Neural cell (in vitro differentiated cells): ENCODE measurements at regions not wholly inside any gene's neighbourhood (a gene's known extent, or its start where the extent isn't known, plus 50 kb on each side); places are given as distances from the start of the nearest gene placed in this dataset.

ENCODE experiments used
- H2AFZ ChIP-seq: fragments of 200-600, 300-800 bp; sonication (generic), shearing (Covaris generic); 2 replicates; pipeline ENCODE4 v1.6.0; 2014; ENCODE audit warnings: low read depth, mild to moderate bottlenecking, antibody characterized with exemption, low read length, moderate library complexity
- H3F3A ChIP-seq: fragments of 200-600 bp; shearing (Covaris generic); 2 replicates; pipeline ENCODE4 v1.6.1; 2016; ENCODE audit warnings: mild to moderate bottlenecking, moderate library complexity, mixed read lengths, antibody characterized with exemption, low read length; ENCODE audit not compliant: insufficient read depth, poor library complexity, severe bottlenecking
- H3K27ac ChIP-seq: fragments of 200-600, 300-800 bp; sonication (generic), shearing (Covaris generic); 2 replicates; pipeline ENCODE4 v1.5.1; 2014; ENCODE audit warnings: mild to moderate bottlenecking, low read length, moderate library complexity
- H3K27me3 ChIP-seq: fragments of 300-800, 200-600 bp; sonication (generic), shearing (Covaris generic); 2 replicates; pipeline ENCODE4 v1.6.0; 2014; ENCODE audit warnings: mild to moderate bottlenecking, low read depth, low read length, moderate library complexity; ENCODE audit not compliant: insufficient read depth
- H3K36me3 ChIP-seq: fragments of 300-800, 200-600 bp; sonication (generic), shearing (Covaris generic); 2 replicates; pipeline ENCODE4 v1.5.1; 2014; ENCODE audit warnings: mild to moderate bottlenecking, antibody characterized with exemption, low read length, moderate library complexity; ENCODE audit not compliant: insufficient read depth
- H3K4me2 ChIP-seq: fragments of 300-800, 200-600 bp; sonication (generic), shearing (Covaris generic); 2 replicates; pipeline ENCODE4 v1.6.0; 2014; ENCODE audit warnings: mild to moderate bottlenecking, low read length
- H3K4me3 ChIP-seq: fragments of 300-800, 200-600 bp; sonication (generic), shearing (Covaris generic); 2 replicates; pipeline ENCODE4 v1.5.1; 2014; ENCODE audit warnings: mild to moderate bottlenecking, low read length, moderate library complexity
- H3K79me2 ChIP-seq: fragments of 200-600 bp; shearing (Covaris generic); replicated peaks from 2 replicates; pipeline ENCODE4 v1.6.0; 2014; ENCODE audit warnings: mild to moderate bottlenecking, low read length, moderate library complexity; ENCODE audit not compliant: insufficient read depth
- H3K9ac ChIP-seq: fragments of 300-800, 200-600 bp; sonication (generic), shearing (Covaris generic); 2 replicates; pipeline ENCODE4 v1.6.1; 2016; ENCODE audit warnings: mild to moderate bottlenecking, low read length, mixed read lengths
- H3K9me2 ChIP-seq: fragments of 200-600 bp; shearing (Covaris generic); 2 replicates; pipeline ENCODE4 v1.6.1; 2016; ENCODE audit warnings: mild to moderate bottlenecking, low read length, mixed read lengths; ENCODE audit not compliant: insufficient read depth
- H3K9me3 ChIP-seq: fragments of 200-600, 300-800 bp; sonication (generic), shearing (Covaris generic); 2 replicates; pipeline ENCODE4 v1.6.1; 2016; ENCODE audit warnings: mild to moderate bottlenecking, mixed run types, low read length, moderate library complexity, mixed read lengths
- H4K20me1 ChIP-seq: fragments of 200-600 bp; shearing (Covaris generic); 2 replicates; pipeline ENCODE4 v1.6.1; 2016; ENCODE audit warnings: mild to moderate bottlenecking, mixed run types; ENCODE audit not compliant: insufficient read depth
- EP300 ChIP-seq: fragments of 450-650 bp; conservative IDR thresholded peaks from 2 replicates; pipeline ENCODE4 v1.6.1; 2014; ENCODE audit warnings: antibody characterized with exemption, mild to moderate bottlenecking, moderate library complexity; ENCODE audit not compliant: poor library complexity, severe bottlenecking
- EZH2 ChIP-seq: fragments of 200-600, 300-800 bp; shearing (Covaris generic), sonication (generic); IDR thresholded peaks from 2 replicates; pipeline ENCODE4 v1.6.1; 2014; ENCODE audit warnings: antibody characterized with exemption, low read length, borderline replicate concordance, mild to moderate bottlenecking; ENCODE audit not compliant: insufficient read depth, poor library complexity, severe bottlenecking
- MXI1 ChIP-seq: fragments of 450-650 bp; conservative IDR thresholded peaks from 2 replicates; pipeline ENCODE4 v1.6.1; 2014; ENCODE audit warnings: antibody characterized with exemption, mild to moderate bottlenecking; ENCODE audit not compliant: poor library complexity, severe bottlenecking
- POLR2AphosphoS5 ChIP-seq: IDR thresholded peaks from 2 replicates; pipeline ENCODE4 v1.6.1; 2012
- RAD21 ChIP-seq: fragments of 450-650 bp; conservative IDR thresholded peaks from 2 replicates; pipeline ENCODE4 v1.6.1; 2014; ENCODE audit warnings: antibody characterized with exemption, mild to moderate bottlenecking, moderate library complexity
- TAF1 ChIP-seq: IDR thresholded peaks from 2 replicates; pipeline ENCODE4 v1.6.1; 2012; ENCODE audit warnings: low read depth
- TF ChIP-seq, protein P1 (sequence below): IDR thresholded peaks from 2 replicates; pipeline ENCODE4 v1.6.1; 2012; ENCODE audit warnings: borderline replicate concordance
- TF ChIP-seq, protein P2 (sequence below): fragments of 450-650 bp; IDR thresholded peaks from 2 replicates; pipeline ENCODE4 v1.5.1; 2014; ENCODE audit warnings: antibody characterized with exemption, mild to moderate bottlenecking, moderate library complexity; ENCODE audit not compliant: poor library complexity, severe bottlenecking

GRCh38 chr1:219537223-219537631 is 75.7 kb downstream of the ZC3H11B start:
- Histone ChIP-seq H3K9ac (no peak overlapping the region), H3K27me3 (no peaks in the 10 kb centered on the region), H2AFZ (no peak overlapping the region), H3K36me3 (no peaks in the 10 kb centered on the region), H3K27ac (no peak overlapping the region), H3K9me2 (no peaks in the 10 kb centered on the region), H3K4me2 (no peak overlapping the region), H3F3A (no peaks in the 10 kb centered on the region), H3K4me3 (no peak overlapping the region), H3K79me2 (no peaks in the 10 kb centered on the region), H3K9me3 (no peaks in the 10 kb centered on the region), H4K20me1 (no peaks in the 10 kb centered on the region)
- TF ChIP-seq, protein P1, sequence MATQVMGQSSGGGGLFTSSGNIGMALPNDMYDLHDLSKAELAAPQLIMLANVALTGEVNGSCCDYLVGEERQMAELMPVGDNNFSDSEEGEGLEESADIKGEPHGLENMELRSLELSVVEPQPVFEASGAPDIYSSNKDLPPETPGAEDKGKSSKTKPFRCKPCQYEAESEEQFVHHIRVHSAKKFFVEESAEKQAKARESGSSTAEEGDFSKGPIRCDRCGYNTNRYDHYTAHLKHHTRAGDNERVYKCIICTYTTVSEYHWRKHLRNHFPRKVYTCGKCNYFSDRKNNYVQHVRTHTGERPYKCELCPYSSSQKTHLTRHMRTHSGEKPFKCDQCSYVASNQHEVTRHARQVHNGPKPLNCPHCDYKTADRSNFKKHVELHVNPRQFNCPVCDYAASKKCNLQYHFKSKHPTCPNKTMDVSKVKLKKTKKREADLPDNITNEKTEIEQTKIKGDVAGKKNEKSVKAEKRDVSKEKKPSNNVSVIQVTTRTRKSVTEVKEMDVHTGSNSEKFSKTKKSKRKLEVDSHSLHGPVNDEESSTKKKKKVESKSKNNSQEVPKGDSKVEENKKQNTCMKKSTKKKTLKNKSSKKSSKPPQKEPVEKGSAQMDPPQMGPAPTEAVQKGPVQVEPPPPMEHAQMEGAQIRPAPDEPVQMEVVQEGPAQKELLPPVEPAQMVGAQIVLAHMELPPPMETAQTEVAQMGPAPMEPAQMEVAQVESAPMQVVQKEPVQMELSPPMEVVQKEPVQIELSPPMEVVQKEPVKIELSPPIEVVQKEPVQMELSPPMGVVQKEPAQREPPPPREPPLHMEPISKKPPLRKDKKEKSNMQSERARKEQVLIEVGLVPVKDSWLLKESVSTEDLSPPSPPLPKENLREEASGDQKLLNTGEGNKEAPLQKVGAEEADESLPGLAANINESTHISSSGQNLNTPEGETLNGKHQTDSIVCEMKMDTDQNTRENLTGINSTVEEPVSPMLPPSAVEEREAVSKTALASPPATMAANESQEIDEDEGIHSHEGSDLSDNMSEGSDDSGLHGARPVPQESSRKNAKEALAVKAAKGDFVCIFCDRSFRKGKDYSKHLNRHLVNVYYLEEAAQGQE: no peak
- TF ChIP-seq EZH2 (no peak), EP300 (no peak), POLR2AphosphoS5 (no peak), MXI1 (no peak)
- TF ChIP-seq, protein P2, sequence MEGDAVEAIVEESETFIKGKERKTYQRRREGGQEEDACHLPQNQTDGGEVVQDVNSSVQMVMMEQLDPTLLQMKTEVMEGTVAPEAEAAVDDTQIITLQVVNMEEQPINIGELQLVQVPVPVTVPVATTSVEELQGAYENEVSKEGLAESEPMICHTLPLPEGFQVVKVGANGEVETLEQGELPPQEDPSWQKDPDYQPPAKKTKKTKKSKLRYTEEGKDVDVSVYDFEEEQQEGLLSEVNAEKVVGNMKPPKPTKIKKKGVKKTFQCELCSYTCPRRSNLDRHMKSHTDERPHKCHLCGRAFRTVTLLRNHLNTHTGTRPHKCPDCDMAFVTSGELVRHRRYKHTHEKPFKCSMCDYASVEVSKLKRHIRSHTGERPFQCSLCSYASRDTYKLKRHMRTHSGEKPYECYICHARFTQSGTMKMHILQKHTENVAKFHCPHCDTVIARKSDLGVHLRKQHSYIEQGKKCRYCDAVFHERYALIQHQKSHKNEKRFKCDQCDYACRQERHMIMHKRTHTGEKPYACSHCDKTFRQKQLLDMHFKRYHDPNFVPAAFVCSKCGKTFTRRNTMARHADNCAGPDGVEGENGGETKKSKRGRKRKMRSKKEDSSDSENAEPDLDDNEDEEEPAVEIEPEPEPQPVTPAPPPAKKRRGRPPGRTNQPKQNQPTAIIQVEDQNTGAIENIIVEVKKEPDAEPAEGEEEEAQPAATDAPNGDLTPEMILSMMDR: no peak

DNA sequence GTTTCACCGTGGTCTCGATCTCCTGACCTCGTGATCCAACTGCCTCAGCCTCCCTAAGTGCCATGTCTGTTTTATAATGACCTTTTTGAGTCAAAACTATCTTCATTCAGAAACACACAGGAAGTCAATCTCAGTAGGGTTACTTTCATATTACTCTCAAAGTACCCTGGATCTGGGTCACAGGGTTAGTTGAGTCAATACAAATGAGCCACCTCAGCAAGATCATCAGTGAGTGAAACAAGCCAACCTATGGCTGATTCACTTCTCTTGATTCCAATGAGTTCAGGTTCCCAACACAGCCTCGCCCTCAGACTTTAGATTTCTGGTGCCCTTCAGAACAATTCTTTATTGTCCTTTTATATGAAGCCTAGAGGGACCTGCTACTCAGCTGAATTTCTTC is 76.9 kb downstream of the ZC3H11B start:
- Histone ChIP-seq H2AFZ (no peak overlapping the region), H3K4me2 (no peak overlapping the region), H3K79me2 (no peaks in the 10 kb centered on the region), H3K27ac (no peak overlapping the region), H3K9ac (no peak overlapping the region), H4K20me1 (no peaks in the 10 kb centered on the region), H3K36me3 (no peaks in the 10 kb centered on the region), H3K27me3 (no peaks in the 10 kb centered on the region), H3F3A (no peaks in the 10 kb centered on the region), H3K9me2 (no peaks in the 10 kb centered on the region), H3K9me3 (no peaks in the 10 kb centered on the region), H3K4me3 (no peak overlapping the region)
- TF ChIP-seq, protein P1: no peak
- TF ChIP-seq RAD21 (no peak), EZH2 (no peak), TAF1 (no peak), EP300 (no peak)
- TF ChIP-seq, protein P2: no peak
